ENCODE measurements at regions not wholly inside any gene's neighbourhood (a gene's known extent, or its start where the extent isn't known, plus 50 kb on each side); places are given as distances from the start of the nearest gene placed in this dataset.

DNA sequence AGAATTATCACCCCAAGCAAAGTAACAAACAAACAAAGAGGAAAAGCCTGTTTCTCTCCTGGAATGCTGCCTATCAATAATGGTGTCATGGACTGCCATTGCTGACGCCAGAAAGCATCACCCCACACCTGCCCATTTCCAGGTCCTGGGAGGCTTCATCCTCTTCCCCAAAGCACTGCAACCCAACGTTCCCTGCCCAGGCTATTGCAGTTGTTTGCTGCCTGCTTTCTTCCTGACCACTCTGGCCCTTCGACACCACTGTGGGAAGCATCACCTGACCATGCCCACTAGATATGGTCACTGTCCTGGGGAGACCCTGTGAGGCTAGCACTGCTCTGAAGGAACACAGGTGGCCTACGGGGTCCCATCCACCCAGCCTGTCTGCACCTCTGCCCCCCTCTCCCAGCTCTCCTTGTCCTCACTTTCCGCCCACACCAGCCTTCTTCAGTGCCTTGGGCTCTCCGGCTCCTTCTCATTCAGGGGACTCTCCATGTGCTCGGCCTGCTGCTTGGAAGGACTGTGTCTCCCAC, 439.6 kb downstream of the GLRX3 start:
- intact Hi-C loops (cut with DNase I; ENCODE audit: low total_unique reads) = no loop called here
- no peak for DNase-seq (ENCODE audit: low spot score in 2 of 2)

DNA sequence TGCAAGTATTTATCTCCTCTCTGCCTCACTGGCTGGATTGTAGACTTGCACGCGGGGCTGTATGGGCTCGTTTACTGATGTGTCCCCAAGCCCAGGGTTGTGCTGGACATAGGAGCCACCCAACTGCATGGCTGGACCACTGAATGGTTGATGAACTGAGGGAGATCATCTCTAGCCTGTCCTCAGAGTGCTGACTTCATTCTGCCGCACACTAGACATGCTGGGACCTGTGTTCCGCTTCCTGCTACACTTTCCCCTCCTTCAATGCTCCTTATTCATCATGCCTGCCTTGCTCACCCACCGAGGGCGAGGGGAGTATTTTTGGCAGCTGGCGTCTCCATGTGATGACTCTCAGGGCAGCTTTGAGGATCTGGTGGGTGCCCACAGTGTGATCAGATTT, 440.2 kb downstream of the GLRX3 start:
- H3K27me3 ChIP-seq = peaks cover 0 to 54% of the 10 kb centered on the region in 2 donors
- DNase-seq (ENCODE audit: low spot score in 2 of 2) = no peak
- intact Hi-C loops (cut with DNase I; ENCODE audit: low total_unique reads) = no loop called here
- H3K9me3 ChIP-seq = no peaks in the 10 kb centered on the region
- no peak overlapping the region for H3K4me3 ChIP-seq
- H3K27ac ChIP-seq = no peak overlapping the region
- no peaks in the 10 kb centered on the region for H3K4me1 ChIP-seq
- TF ChIP-seq POLR2AphosphoS5 (IDR thresholded peaks at IDR 0.05) (no peak), POLR2A (IDR thresholded peaks at IDR 0.05) (no peak)
- TF ChIP-seq, protein P1, sequence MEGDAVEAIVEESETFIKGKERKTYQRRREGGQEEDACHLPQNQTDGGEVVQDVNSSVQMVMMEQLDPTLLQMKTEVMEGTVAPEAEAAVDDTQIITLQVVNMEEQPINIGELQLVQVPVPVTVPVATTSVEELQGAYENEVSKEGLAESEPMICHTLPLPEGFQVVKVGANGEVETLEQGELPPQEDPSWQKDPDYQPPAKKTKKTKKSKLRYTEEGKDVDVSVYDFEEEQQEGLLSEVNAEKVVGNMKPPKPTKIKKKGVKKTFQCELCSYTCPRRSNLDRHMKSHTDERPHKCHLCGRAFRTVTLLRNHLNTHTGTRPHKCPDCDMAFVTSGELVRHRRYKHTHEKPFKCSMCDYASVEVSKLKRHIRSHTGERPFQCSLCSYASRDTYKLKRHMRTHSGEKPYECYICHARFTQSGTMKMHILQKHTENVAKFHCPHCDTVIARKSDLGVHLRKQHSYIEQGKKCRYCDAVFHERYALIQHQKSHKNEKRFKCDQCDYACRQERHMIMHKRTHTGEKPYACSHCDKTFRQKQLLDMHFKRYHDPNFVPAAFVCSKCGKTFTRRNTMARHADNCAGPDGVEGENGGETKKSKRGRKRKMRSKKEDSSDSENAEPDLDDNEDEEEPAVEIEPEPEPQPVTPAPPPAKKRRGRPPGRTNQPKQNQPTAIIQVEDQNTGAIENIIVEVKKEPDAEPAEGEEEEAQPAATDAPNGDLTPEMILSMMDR (IDR thresholded peaks at IDR 0.05) = no peak
- no peaks in the 10 kb centered on the region for H3K36me3 ChIP-seq

More for the DNA sequence above, 439.6 kb downstream of the GLRX3 start:
- no peak for TF ChIP-seq POLR2A (IDR thresholded peaks at IDR 0.05)
- TF ChIP-seq POLR2AphosphoS5 (IDR thresholded peaks at IDR 0.05) = no peak
- TF ChIP-seq, protein P1 (IDR thresholded peaks at IDR 0.05) = no peak
- Histone ChIP-seq H3K36me3 (no peaks in the 10 kb centered on the region), H3K4me1 (no peaks in the 10 kb centered on the region), H3K27ac (no peak overlapping the region), H3K4me3 (no peak overlapping the region), H3K9me3 (no peaks in the 10 kb centered on the region), H3K27me3 (peaks cover 0 to 48% of the 10 kb centered on the region in 2 donors)

DNA sequence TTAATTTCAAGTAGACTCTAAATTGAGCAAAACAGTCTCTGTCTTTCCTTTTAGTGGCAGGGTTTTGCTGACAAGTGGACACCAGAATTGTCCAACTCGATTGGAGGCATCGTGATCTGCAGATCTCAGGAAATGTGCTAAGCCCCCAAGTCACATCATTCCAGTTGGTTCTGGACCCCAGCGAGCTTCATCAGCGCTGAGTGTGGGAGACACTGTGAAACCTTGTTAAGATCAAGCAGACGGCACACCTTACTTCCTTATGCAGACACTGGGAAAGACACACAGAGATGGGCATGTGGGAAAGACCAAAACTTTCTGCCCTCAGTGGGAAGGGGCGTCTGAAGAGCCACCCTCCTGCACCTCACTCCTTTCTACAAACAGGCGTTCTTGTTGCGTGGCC, 440.8 kb downstream of the GLRX3 start:
- Histone ChIP-seq H3K4me1 (no peaks in the 10 kb centered on the region), H3K4me3 (no peak overlapping the region), H3K9me3 (no peaks in the 10 kb centered on the region), H3K36me3 (no peaks in the 10 kb centered on the region), H3K27ac (no peak overlapping the region), H3K27me3 (peaks cover 0 to 54% of the 10 kb centered on the region in 2 donors)
- DNase-seq (ENCODE audit: low spot score in 2 of 2) = no peak
- intact Hi-C loops (cut with DNase I; ENCODE audit: low total_unique reads) = no loop called here
- TF ChIP-seq POLR2A (IDR thresholded peaks at IDR 0.05) = no peak
- TF ChIP-seq, protein P1 (IDR thresholded peaks at IDR 0.05) = no peak

DNA sequence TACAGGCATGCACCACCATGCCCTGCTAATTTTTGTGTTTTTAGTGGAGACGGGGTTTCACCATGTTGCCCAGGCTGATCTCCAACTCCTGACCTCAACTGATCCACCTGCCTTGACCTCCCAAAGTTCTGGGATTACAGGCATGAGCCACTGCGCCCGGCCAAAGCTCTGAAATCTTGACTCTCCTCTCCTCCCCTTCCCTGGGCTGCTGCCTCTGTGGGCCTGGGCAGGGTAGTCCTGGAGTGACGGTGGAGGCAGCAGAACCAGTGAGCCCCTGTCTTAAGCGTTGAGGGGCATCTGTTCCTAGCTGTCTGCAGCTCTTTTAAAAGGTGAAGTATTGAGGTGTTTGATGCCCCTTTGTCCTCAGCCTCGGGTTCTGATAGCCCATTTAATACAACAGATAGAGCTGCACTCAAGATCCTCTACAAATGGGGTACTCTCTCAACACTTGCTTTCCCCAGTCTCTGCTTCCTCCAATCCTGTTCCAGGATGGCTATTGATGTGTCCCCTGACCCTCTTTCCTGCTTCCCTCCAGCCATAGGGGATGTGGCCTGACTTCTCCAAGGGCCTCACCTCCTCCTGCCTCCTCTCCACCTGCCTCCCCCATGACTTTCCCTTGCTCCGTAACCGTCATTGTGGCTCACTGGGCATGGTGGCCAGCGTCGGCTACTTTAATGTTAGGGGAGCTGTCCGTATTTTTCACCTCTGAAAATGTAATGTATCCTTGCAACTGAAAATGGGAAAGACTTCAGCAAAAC, 442.5 kb downstream of the GLRX3 start:
- no peak for TF ChIP-seq POLR2AphosphoS5 (IDR thresholded peaks at IDR 0.05)
- TF ChIP-seq POLR2A (IDR thresholded peaks at IDR 0.05) = no peak
- TF ChIP-seq, protein P1 (IDR thresholded peaks at IDR 0.05) = no peak
- no peak overlapping the region for H3K27ac ChIP-seq
- DNase-seq (ENCODE audit: low spot score in 2 of 2) = no peak
- H3K4me1 ChIP-seq = no peaks in the 10 kb centered on the region
- no peaks in the 10 kb centered on the region for H3K36me3 ChIP-seq
- peaks cover 0 to 54% of the 10 kb centered on the region in 2 donors for H3K27me3 ChIP-seq
- intact Hi-C loops (cut with DNase I; ENCODE audit: low total_unique reads) = no loop called here
- H3K9me3 ChIP-seq = no peaks in the 10 kb centered on the region
- H3K4me3 ChIP-seq = no peak overlapping the region

DNA sequence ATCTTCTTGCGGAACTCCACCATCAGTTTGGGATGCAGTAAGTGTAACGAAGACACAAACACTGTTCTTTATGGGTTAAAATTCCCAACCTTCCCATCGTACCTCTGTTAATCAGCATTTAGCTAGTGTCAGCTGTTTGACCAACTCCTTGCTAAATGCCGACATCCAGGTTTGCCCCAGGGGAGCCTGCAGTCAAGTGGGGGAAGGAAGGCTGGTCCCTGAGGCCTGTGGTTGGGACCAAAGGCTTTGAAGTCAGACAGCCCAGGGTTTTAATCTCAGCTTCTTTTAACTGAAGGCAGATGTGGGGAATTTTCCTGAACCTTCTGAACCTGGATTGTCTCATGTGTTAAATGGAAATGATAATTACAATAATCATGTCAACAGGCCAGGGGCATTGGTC, 443.7 kb downstream of the GLRX3 start:
- intact Hi-C loops (cut with DNase I; ENCODE audit: low total_unique reads) = no loop called here
- Histone ChIP-seq H3K4me3 (no peak overlapping the region), H3K27ac (no peak overlapping the region), H3K4me1 (no peaks in the 10 kb centered on the region), H3K36me3 (no peaks in the 10 kb centered on the region), H3K27me3 (peaks cover 0 to 54% of the 10 kb centered on the region in 2 donors), H3K9me3 (no peaks in the 10 kb centered on the region)
- no peak for DNase-seq (ENCODE audit: low spot score in 2 of 2)
- no peak for TF ChIP-seq POLR2AphosphoS5 (IDR thresholded peaks at IDR 0.05)
- TF ChIP-seq POLR2A (IDR thresholded peaks at IDR 0.05) = no peak
- TF ChIP-seq, protein P1 (IDR thresholded peaks at IDR 0.05) = no peak
